Activated CD4-positive, alpha-beta T cell treated with anti-CD3 and anti-CD28 coated beads, Interleukin-2, amount 10 ng/mL, durations not matched to agents 7 days and 5 days (primary cell): ENCODE measurements at regions not wholly inside any gene's neighbourhood (a gene's known extent, or its start where the extent isn't known, plus 50 kb on each side); places are given as distances from the start of the nearest gene placed in this dataset.

Source experiments
- CTCF ChIA-PET: fragments of 350-600 bp; sonication (Branson Sonifier 250); formaldehyde crosslinking; loops from one replicate; lab custom pipeline; 2021; ENCODE audit warnings: antibody characterized with exemption; lab: Charles Lee
- POLR2A ChIA-PET: fragments of 350-600 bp; sonication (Branson Sonifier 250); formaldehyde crosslinking; loops from one replicate; lab custom pipeline; 2021; ENCODE audit warnings: antibody characterized with exemption; lab: Charles Lee
- DNase-seq: peaks from one replicate; pipeline ENCODE4 v3.0.0-alpha.2; 2020
- H3K27ac Mint-ChIP-seq: one replicate; pipeline ENCODE4 v1.8.0; 2021; ENCODE audit warnings: mild to moderate bottlenecking, moderate library complexity, mixed read lengths
- H3K27me3 Mint-ChIP-seq: one replicate; pipeline ENCODE4 v1.8.0; 2021; ENCODE audit warnings: mixed read lengths
- H3K36me3 Mint-ChIP-seq: one replicate; pipeline ENCODE4 v1.8.0; 2021; ENCODE audit warnings: low read depth, mixed read lengths
- H3K4me1 Mint-ChIP-seq: one replicate; pipeline ENCODE4 v1.8.0; 2021; ENCODE audit warnings: mixed read lengths
- H3K4me3 Mint-ChIP-seq: one replicate; pipeline ENCODE4 v1.8.0; 2021; ENCODE audit warnings: mild to moderate bottlenecking, moderate library complexity, mixed read lengths
- H3K9me3 Mint-ChIP-seq: one replicate; pipeline ENCODE4 v1.8.0; 2021; ENCODE audit warnings: mixed read lengths

GRCh38 chr7:3094701-3095445, 51.2 kb upstream of the CARD11 start:
- POLR2A ChIA-PET: interaction anchor here (0.7 kb wide), 1 partner anchor 698 kb away, joined by 3 read pairs; no protein-coding TSS in a partner anchor
- Mint-ChIP-seq H3K27ac (peak overlapping the region; percentile 98), H3K4me1 (peaks cover 65% of the 10 kb centered on the region), H3K27me3 (no peaks in the 10 kb centered on the region), H3K4me3 (peak overlapping the region; percentile 67), H3K36me3 (peaks cover 4% of the 10 kb centered on the region), H3K9me3 (peaks cover 3% of the 10 kb centered on the region)
- CTCF ChIA-PET: interaction anchor here (0.8 to 2.2 kb wide), 4 partner anchors 12 to 25 kb away, joined by 3 to 5 read pairs (median 3); no protein-coding TSS in a partner anchor
- DNase-seq: peak; percentile 70

DNA sequence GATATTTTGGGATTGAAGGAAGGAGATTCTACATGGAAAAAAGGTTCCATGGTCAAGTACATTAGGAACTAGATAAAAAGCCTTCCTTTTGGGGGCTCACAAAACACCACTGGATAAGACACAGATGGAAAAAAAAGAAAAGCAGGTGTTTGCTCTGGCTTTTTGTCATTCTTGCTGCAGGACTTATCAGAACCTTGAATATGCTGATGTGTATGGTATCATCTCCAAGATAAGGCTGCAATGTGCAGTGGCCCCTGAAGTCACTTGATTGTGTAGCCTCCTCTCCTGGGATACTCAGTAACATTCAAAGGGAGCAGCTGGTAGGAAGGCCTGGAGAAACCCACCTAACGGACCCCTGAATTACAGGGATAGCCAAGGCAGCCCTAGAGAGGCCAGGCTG, 54.1 kb upstream of the CARD11 start:
- no peak for DNase-seq
- no peak overlapping the region for H3K27ac Mint-ChIP-seq
- H3K36me3 Mint-ChIP-seq: peaks cover 1% of the 10 kb centered on the region
- no peaks in the 10 kb centered on the region for H3K27me3 Mint-ChIP-seq
- ChIA-PET POLR2A (no interaction called here), CTCF (no interaction called here)
- H3K9me3 Mint-ChIP-seq: peaks cover 3% of the 10 kb centered on the region
- no peak overlapping the region for H3K4me3 Mint-ChIP-seq
- H3K4me1 Mint-ChIP-seq: peaks cover 59% of the 10 kb centered on the region

DNA sequence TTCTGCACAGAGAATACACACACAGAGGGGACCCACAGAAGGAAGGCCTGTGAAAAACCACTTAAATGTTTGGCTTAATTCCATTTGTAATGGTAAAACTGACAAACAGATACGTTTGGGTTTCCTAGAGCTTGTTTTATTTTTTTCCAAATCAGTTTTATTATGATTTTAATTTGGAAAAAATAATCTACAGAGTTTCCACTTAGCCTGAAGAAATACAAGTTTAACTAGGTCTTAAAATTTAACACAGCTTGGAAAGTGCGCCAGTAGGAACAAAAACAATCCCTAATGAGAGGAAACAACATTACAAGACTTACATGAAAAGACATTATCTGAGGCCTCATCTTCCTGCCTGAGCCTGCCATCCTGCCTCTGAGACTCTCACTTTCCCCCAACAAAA, 58.5 kb upstream of the CARD11 start:
- no peak overlapping the region for H3K4me3 Mint-ChIP-seq
- H3K9me3 Mint-ChIP-seq: peaks cover 10% of the 10 kb centered on the region
- no peak for DNase-seq
- H3K27ac Mint-ChIP-seq: peak overlapping the region; percentile 83
- H3K27me3 Mint-ChIP-seq: no peaks in the 10 kb centered on the region
- CTCF ChIA-PET: interaction anchor here (0.9 to 1.9 kb wide), 5 partner anchors 10 to 52 kb away, joined by 3 to 7 read pairs (median 3); no protein-coding TSS in a partner anchor
- POLR2A ChIA-PET: interaction anchor here (1.3 kb wide), 1 partner anchor 9 kb away, joined by 3 read pairs; no protein-coding TSS in a partner anchor
- H3K4me1 Mint-ChIP-seq: peaks cover 66% of the 10 kb centered on the region
- peaks cover 22% of the 10 kb centered on the region for H3K36me3 Mint-ChIP-seq

DNA sequence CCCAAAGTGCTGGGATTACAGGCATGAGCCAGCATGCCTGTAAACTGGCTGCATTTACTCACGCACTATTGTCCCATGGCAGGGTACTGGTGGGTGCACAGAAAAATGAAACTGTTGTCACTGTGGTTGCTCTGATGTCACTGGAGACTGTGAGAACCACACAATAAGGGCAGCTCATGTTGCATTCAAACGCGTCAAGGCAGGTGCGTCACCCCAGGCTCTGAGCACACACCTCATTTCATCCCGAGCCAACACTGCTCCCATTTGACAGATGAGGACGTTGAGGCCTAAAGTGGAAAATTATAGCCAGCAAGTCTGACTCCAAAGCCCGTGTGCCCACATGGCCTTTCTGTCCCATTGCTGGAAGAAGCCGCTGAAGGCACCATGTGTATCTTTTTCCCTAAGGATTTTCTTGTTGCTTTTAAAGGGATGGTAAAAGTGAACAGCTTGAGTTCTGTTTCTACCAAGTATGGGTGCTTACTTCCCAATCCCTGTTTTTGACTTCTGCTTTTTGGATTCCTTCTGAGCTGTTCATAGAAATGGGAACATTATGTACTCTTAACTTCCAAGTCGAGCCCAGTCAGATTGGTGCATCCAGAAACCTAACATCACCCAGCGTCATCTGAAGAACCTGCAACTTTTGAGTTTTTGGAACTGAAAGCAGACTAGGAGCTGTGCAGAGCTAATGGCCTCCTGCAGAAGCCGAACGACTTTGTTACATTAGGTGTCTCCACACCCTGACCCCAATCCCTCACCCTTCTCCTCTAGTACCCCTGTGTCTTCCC, 60.1 kb upstream of the CARD11 start:
- H3K36me3 Mint-ChIP-seq: peaks cover 33% of the 10 kb centered on the region
- CTCF ChIA-PET: interaction anchor here (0.9 to 1.1 kb wide), 3 partner anchors 12 to 39 kb away, joined by 3 to 6 read pairs (median 4); no protein-coding TSS in a partner anchor
- H3K4me1 Mint-ChIP-seq: peaks cover 78% of the 10 kb centered on the region
- peak; percentile 39 for DNase-seq
- H3K27ac Mint-ChIP-seq: peak overlapping the region; percentile 65
- POLR2A ChIA-PET: no interaction called here
- peaks cover 14% of the 10 kb centered on the region for H3K9me3 Mint-ChIP-seq
- H3K27me3 Mint-ChIP-seq: no peaks in the 10 kb centered on the region
- no peak overlapping the region for H3K4me3 Mint-ChIP-seq

DNA sequence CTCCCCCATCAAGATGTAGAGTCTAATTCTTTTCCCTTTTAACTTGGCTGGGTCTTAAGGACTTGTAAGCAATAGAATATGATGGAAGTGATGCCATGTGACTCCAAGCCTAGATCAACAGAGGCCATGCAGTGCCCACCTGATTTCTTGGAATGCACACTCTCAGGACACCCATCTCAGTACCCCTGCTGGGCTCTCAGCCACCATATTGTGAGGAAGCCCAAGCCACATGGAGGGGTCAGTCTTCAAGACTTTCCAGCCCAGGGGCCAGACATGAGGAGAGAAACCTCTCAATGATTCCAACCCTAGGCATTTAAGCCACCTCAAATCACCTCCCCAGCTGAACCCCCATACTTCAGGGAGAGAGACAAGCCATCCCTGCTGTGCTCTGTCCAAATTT, 62.2 kb upstream of the CARD11 start:
- H3K36me3 Mint-ChIP-seq: peaks cover 43% of the 10 kb centered on the region
- POLR2A ChIA-PET: interaction anchor here (0.6 to 1.2 kb wide), 2 partner anchors 13 to 24 kb away, joined by 4 to 6 read pairs; no protein-coding TSS in a partner anchor
- CTCF ChIA-PET: interaction anchor here (1.0 to 3.6 kb wide), 4 partner anchors 10 to 36 kb away, joined by 3 to 21 read pairs (median 6); no protein-coding TSS in a partner anchor
- DNase-seq: no peak
- peaks cover 18% of the 10 kb centered on the region for H3K9me3 Mint-ChIP-seq
- H3K4me1 Mint-ChIP-seq: peaks cover 88% of the 10 kb centered on the region
- no peaks in the 10 kb centered on the region for H3K27me3 Mint-ChIP-seq
- H3K4me3 Mint-ChIP-seq: no peak overlapping the region
- peak overlapping the region; percentile 85 for H3K27ac Mint-ChIP-seq

DNA sequence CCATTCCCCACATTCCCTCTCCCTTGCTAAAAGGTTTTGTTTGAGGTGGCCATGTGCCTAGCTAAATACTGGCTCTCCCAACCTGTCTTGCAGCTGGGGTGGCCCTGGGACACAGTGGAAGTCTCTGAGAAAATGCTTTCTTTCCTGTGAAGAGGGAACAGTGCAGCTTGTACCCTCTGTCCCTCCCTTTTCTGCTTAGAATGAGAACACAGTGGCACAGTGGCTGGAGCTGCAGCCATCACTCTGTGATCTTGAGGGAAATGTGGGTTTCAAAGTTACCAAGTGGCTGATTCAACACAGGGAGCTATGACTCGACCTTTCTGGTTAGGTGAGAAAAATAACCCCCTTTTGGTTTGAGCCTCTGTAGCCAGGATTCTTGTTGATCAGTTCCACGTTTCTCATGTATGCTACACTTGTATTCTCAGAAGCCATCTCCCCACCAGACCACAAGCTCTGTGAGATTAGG, 62.7 kb upstream of the CARD11 start:
- CTCF ChIA-PET: interaction anchor here (1.0 to 3.6 kb wide), 6 partner anchors 8 to 44 kb away, joined by 3 to 21 read pairs (median 6); no protein-coding TSS in a partner anchor
- Mint-ChIP-seq H3K36me3 (peaks cover 45% of the 10 kb centered on the region), H3K9me3 (peaks cover 19% of the 10 kb centered on the region), H3K4me1 (peaks cover 89% of the 10 kb centered on the region), H3K27me3 (no peaks in the 10 kb centered on the region), H3K27ac (peak overlapping the region; percentile 85), H3K4me3 (no peak overlapping the region)
- POLR2A ChIA-PET: interaction anchor here (0.6 to 1.2 kb wide), 3 partner anchors 14 to 213 kb away, joined by 4 to 6 read pairs (median 4); no protein-coding TSS in a partner anchor
- DNase-seq: peak; percentile 48

- no peak for DNase-seq
- Mint-ChIP-seq H3K27ac (peak overlapping the region; percentile 85), H3K4me1 (peaks cover 87% of the 10 kb centered on the region), H3K4me3 (peak overlapping the region; percentile 15), H3K36me3 (peaks cover 45% of the 10 kb centered on the region), H3K9me3 (peaks cover 19% of the 10 kb centered on the region), H3K27me3 (no peaks in the 10 kb centered on the region)
- CTCF ChIA-PET: interaction anchor here (1.2 to 3.6 kb wide), 6 partner anchors 8 to 45 kb away, joined by 4 to 21 read pairs (median 5); no protein-coding TSS in a partner anchor
- POLR2A ChIA-PET: interaction anchor here (0.5 kb wide), 1 partner anchor 36 kb away, joined by 4 read pairs; no protein-coding TSS in a partner anchor
Measured at GRCh38 chr7:3107228-3107763, 63.6 kb upstream of the CARD11 start.

DNA sequence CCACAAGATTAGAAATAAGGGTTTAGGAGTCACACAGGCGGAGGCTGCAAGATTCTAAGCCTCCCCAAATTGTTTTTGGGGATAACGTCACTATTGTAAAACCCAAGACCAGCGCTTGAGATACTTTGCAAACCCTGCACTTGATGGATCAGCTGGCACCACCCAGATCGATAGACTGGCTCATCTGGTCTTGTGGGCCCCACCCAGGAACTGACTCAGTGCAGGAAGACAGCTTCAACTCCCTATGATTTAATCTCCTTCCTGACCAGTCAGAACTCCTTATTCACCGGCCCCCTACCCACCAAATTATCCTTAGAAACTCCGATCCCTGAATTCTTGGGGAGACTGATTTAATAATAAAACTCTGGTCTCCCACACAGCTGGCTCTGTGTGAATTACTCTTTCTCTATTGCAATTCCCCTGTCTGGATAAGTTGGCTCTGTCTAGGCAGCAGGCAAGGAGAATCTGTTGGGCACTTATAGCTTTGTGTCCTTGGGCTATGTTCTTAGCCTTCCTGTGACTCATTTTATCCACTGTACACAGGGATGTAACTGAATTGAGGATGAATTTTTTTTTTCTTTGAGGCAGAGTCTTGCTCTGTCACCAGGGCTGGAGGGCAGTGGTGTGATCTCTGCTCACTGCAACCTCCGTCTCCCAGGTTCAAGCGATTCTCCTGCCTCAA, 64.4 kb upstream of the CARD11 start:
- DNase-seq: no peak
- CTCF ChIA-PET: interaction anchor here (1.2 to 3.6 kb wide), 5 partner anchors 11 to 45 kb away, joined by 4 to 21 read pairs (median 5); no protein-coding TSS in a partner anchor
- H3K36me3 Mint-ChIP-seq: peaks cover 49% of the 10 kb centered on the region
- H3K27me3 Mint-ChIP-seq: no peaks in the 10 kb centered on the region
- POLR2A ChIA-PET: no interaction called here
- peak overlapping the region; percentile 85 for H3K27ac Mint-ChIP-seq
- peaks cover 23% of the 10 kb centered on the region for H3K9me3 Mint-ChIP-seq
- H3K4me1 Mint-ChIP-seq: peaks cover 88% of the 10 kb centered on the region
- peak overlapping the region; percentile 15 for H3K4me3 Mint-ChIP-seq

DNA sequence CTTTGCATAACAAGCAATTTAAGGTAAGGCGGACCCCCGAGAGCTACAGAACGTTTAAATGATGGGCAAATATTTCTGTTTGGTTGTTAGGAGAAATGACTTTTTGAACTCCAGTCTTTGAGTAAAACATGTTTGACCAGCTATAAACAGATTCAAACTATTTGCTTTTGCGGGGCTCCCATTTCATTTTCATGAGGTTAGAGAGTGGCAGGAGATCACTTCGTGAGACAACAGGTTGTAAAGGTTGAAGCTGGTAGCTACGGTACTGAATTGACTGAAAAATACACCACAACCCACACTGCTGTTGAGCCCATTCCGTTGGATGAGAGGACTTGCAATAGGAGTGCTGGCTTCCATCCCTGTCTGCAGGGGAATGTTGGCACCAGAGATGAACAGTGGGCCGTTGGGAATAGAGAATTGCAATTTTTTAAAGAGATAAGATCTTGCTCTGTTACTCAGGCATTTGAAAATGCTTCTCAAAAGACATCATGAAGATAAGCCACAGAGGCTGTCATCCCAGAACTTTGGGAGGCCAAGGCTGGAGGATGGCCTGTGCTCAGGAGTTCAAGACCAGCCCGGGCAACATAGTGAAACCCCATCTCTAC, 65.7 kb upstream of the CARD11 start:
- POLR2A ChIA-PET: no interaction called here
- CTCF ChIA-PET: interaction anchor here (1.2 to 2.1 kb wide), 3 partner anchors 10 to 17 kb away, joined by 3 to 7 read pairs (median 4); no protein-coding TSS in a partner anchor
- H3K36me3 Mint-ChIP-seq: peaks cover 57% of the 10 kb centered on the region
- no peak overlapping the region for H3K4me3 Mint-ChIP-seq
- no peak for DNase-seq
- H3K4me1 Mint-ChIP-seq: peaks cover 88% of the 10 kb centered on the region
- H3K27ac Mint-ChIP-seq: no peak overlapping the region
- peaks cover 26% of the 10 kb centered on the region for H3K9me3 Mint-ChIP-seq
- no peaks in the 10 kb centered on the region for H3K27me3 Mint-ChIP-seq

DNA sequence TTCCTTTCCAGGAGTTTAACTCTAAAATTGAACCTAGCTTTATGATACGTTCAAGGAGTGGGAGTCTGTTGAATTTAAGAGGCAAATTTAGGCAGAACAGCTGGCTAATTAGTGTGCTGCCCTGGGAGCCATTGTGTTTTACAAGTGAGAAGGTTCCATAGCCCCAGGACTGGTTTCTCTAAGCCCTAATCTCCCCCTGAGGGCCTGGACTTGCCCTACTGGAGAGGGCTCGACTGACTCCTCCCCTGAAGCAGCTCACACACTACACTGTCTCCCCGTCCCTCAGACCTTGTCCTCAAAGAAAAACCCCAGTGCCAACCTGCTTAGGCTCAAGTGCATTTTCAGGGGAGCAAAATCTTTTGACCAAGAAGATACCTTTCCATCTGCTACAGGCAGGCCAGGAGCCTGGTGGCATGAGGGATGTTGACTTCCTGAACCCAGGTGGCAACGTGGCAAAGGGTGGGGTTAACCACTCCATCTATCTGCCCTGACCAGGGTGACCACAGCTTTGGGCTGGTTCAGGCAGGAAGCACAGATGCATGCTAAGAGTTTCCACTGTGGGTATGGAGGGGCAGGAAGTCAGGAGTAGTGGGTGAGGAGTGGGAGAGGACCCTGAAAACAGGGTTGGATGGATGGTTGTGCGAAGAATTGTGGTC, 68.9 kb upstream of the CARD11 start:
- Mint-ChIP-seq H3K27me3 (no peaks in the 10 kb centered on the region), H3K27ac (peak overlapping the region; percentile 89), H3K9me3 (peaks cover 25% of the 10 kb centered on the region), H3K4me3 (peak overlapping the region; percentile 12), H3K36me3 (peaks cover 53% of the 10 kb centered on the region), H3K4me1 (peaks cover 84% of the 10 kb centered on the region)
- CTCF ChIA-PET: interaction anchor here (0.6 to 1.7 kb wide), 3 partner anchors 19 to 63 kb away, joined by 3 to 4 read pairs (median 4); no protein-coding TSS in a partner anchor
- POLR2A ChIA-PET: no interaction called here
- peak; percentile 69 for DNase-seq

DNA sequence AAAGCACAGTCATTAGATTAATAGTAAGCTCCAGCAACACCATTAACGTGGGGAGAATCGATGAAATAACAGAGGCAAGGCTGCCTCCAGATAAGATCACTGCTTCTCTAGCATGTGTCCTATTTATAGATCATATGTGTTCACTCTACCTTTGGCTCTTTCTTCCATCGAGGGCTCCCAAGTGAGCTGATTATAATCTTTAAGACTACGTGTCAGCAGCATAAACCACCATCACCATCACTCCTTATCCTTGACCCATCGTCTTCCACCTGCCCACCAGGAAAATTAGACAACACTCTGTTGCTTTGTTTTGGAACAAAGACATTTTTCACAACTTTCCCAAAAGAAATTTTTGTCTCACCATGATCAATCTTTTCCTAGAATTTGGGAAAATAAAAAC, 71.2 kb upstream of the CARD11 start:
- Mint-ChIP-seq H3K9me3 (peaks cover 17% of the 10 kb centered on the region), H3K4me1 (peaks cover 74% of the 10 kb centered on the region), H3K36me3 (peaks cover 40% of the 10 kb centered on the region), H3K4me3 (no peak overlapping the region), H3K27me3 (no peaks in the 10 kb centered on the region), H3K27ac (no peak overlapping the region)
- POLR2A ChIA-PET: no interaction called here
- no peak for DNase-seq
- CTCF ChIA-PET: interaction anchor here (1.2 to 1.6 kb wide), 3 partner anchors 8 to 25 kb away, joined by 3 to 12 read pairs (median 5); no protein-coding TSS in a partner anchor
